HG03354 (cell line): ENCODE measurements at regions not wholly inside any gene's neighbourhood (a gene's known extent, or its start where the extent isn't known, plus 50 kb on each side); places are given as distances from the start of the nearest gene placed in this dataset.
A peak's percentile ranks its signal among the peaks of the same experiment; 100 is the strongest.

Experiments
- ATAC-seq: cut with Tn5 transposase; IDR thresholded peaks from one replicate; pipeline ENCODE4 v1.9.1; 2021; ENCODE audit warnings: mild to moderate bottlenecking; ENCODE audit not compliant: unreplicated experiment, poor library complexity, severe bottlenecking

GRCh38 chr11:8793114-8793777 lies 110.7 kb downstream of the RPL27A start:
- ATAC-seq = no peak

GRCh38 chr11:8794126-8794525 lies 111.5 kb downstream of the RPL27A start:
- no peak for ATAC-seq

GRCh38 chr11:8794677-8795103 lies 112.1 kb downstream of the RPL27A start:
- no peak for ATAC-seq

GRCh38 chr11:8796941-8797340 lies 114.0 kb upstream of the AKIP1 start:
- ATAC-seq = no peak

- ATAC-seq = no peak
These were observed 111.7 kb upstream of the AKIP1 start for GRCh38 chr11:8799273-8799672.

- ATAC-seq = no peak
These were observed 110.4 kb upstream of the AKIP1 start for GRCh38 chr11:8800520-8801110.

GRCh38 chr11:8801121-8801520 lies 109.9 kb upstream of the AKIP1 start:
- ATAC-seq = no peak

GRCh38 chr11:8802251-8802650 lies 108.7 kb upstream of the AKIP1 start:
- no peak for ATAC-seq

- no peak for ATAC-seq
These were observed 107.0 kb upstream of the AKIP1 start for GRCh38 chr11:8803973-8804372.

- ATAC-seq = no peak
These were observed 105.7 kb upstream of the AKIP1 start for GRCh38 chr11:8805296-8805695.

- no peak for ATAC-seq
These were observed 104.0 kb upstream of the AKIP1 start for GRCh38 chr11:8806974-8807373.

GRCh38 chr11:8807544-8808225 lies 103.3 kb upstream of the AKIP1 start:
- no peak for ATAC-seq

- no peak for ATAC-seq
These were observed 102.8 kb upstream of the AKIP1 start for GRCh38 chr11:8808226-8808585.

GRCh38 chr11:8809241-8809938 lies 101.6 kb upstream of the AKIP1 start:
- ATAC-seq = no peak

GRCh38 chr11:8809939-8810539 lies 101.0 kb upstream of the AKIP1 start:
- no peak for ATAC-seq

- peak; percentile 50 for ATAC-seq
These were observed 100.3 kb upstream of the AKIP1 start for GRCh38 chr11:8810540-8811301.

- no peak for ATAC-seq
These were observed 99.4 kb upstream of the AKIP1 start for GRCh38 chr11:8811571-8811970.

- ATAC-seq = no peak
These were observed 98.6 kb upstream of the AKIP1 start for GRCh38 chr11:8812438-8812837.

- ATAC-seq = peak; percentile 69
These were observed 97.3 kb upstream of the AKIP1 start for GRCh38 chr11:8813658-8814057.
